MM.1S (cell line): ENCODE measurements at regions not wholly inside any gene's neighbourhood (a gene's known extent, or its start where the extent isn't known, plus 50 kb on each side); places are given as distances from the start of the nearest gene placed in this dataset.

Experiments
- CTCF ChIP-seq: fragments of 300-600 bp; sonication (generic); IDR thresholded peaks from 2 replicates; pipeline ENCODE4 v1.5.1; 2016; ENCODE audit warnings: antibody characterized with exemption, low read length, mixed read lengths
- EZH2 ChIP-seq: fragments of 300-600 bp; sonication (generic); optimal IDR thresholded peaks from 2 replicates; pipeline ENCODE3; 2017; ENCODE audit warnings: low read depth, mild to moderate bottlenecking, antibody characterized with exemption, low read length, mixed read lengths
- EZH2phosphoT487 ChIP-seq: fragments of 300-600 bp; sonication (generic); IDR thresholded peaks from 2 replicates; pipeline ENCODE4 v1.6.1; 2018; ENCODE audit warnings: antibody characterized with exemption, low read length

GRCh38 chr1:59229138-59229537, 67.8 kb upstream of the FGGY start:
- TF ChIP-seq CTCF (no peak), EZH2phosphoT487 (no peak), EZH2 (no peak)
